ENCODE measurements at regions not wholly inside any gene's neighbourhood (a gene's known extent, or its start where the extent isn't known, plus 50 kb on each side); places are given as distances from the start of the nearest gene placed in this dataset.
"Not testable (repeated sequence)": the region's sequence is repeated elsewhere in the genome, so short reads cannot be mapped to it uniquely, and the experiment has no call there.

- DNase-seq: not testable (repeated sequence)
Measured at GRCh38 chr5:68020461-68020969, 195.0 kb upstream of the PIK3R1 start.

- no peak for DNase-seq
Measured at GRCh38 chr5:68015381-68016302, 199.9 kb upstream of the PIK3R1 start.

- no peak for DNase-seq
Measured at GRCh38 chr5:68012831-68013230, 202.7 kb upstream of the PIK3R1 start.

GRCh38 chr5:68012429-68012828 is 203.1 kb upstream of the PIK3R1 start:
- DNase-seq: no peak

GRCh38 chr5:68011801-68012200 is 203.8 kb upstream of the PIK3R1 start:
- no peak for DNase-seq

- DNase-seq: no peak
Measured at GRCh38 chr5:68011259-68011760, 204.2 kb upstream of the PIK3R1 start.

- DNase-seq: no peak
Measured at GRCh38 chr5:68010740-68011139, 204.8 kb upstream of the PIK3R1 start.

GRCh38 chr5:68007451-68007850 is 208.1 kb upstream of the PIK3R1 start:
- DNase-seq: no peak

GRCh38 chr5:68002836-68003235 is 212.7 kb upstream of the PIK3R1 start:
- no peak for DNase-seq

- DNase-seq: no peak
Measured at GRCh38 chr5:68000805-68001204, 214.8 kb upstream of the PIK3R1 start.

GRCh38 chr5:67999391-67999790 is 216.2 kb upstream of the PIK3R1 start:
- DNase-seq: no peak

- peak; percentile 51 for DNase-seq
Measured at GRCh38 chr5:67998709-67999261, 216.8 kb upstream of the PIK3R1 start.

GRCh38 chr5:67997892-67998457 is 217.6 kb upstream of the PIK3R1 start:
- DNase-seq: no peak

GRCh38 chr5:67997148-67997547 is 218.4 kb upstream of the PIK3R1 start:
- DNase-seq: no peak

GRCh38 chr5:67996596-67996995 is 219.0 kb upstream of the PIK3R1 start:
- no peak for DNase-seq

- no peak for DNase-seq
Measured at GRCh38 chr5:67992923-67993322, 222.6 kb upstream of the PIK3R1 start.

- no peak for DNase-seq
Measured at GRCh38 chr5:67989456-67989855, 226.1 kb upstream of the PIK3R1 start.

- no peak for DNase-seq
Measured at GRCh38 chr5:67986761-67987160, 228.8 kb upstream of the PIK3R1 start.

- DNase-seq: no peak
Measured at GRCh38 chr5:67985686-67986387, 229.7 kb upstream of the PIK3R1 start.

GRCh38 chr5:67984546-67984945 is 231.0 kb upstream of the PIK3R1 start:
- DNase-seq: no peak

- DNase-seq: no peak
Measured at GRCh38 chr5:67983251-67984110, 232.1 kb upstream of the PIK3R1 start.

GRCh38 chr5:67982160-67982559 is 233.4 kb upstream of the PIK3R1 start:
- not testable (repeated sequence) for DNase-seq

Measured in 8988T (cell line).